Lower leg skin (tissue), 4 donors: ENCODE measurements at regions not wholly inside any gene's neighbourhood (a gene's known extent, or its start where the extent isn't known, plus 50 kb on each side); places are given as distances from the start of the nearest gene placed in this dataset.

Experiments
- DNase-seq, 2 donors: peaks; one replicate each; pipeline ENCODE4 v3.0.0-alpha.2; 2019; ENCODE audit warnings: low spot score in 2 of 2
- H3K4me3 ChIP-seq: fragments of 200-600 bp; sonication (generic); 2 replicates; pipeline ENCODE4 v1.5.1; 2017; ENCODE audit warnings: mild to moderate bottlenecking, low read depth; ENCODE audit not compliant: poor library complexity, severe bottlenecking
- POLR2A ChIP-seq, 2 donors: fragments of 450-650 bp; IDR thresholded peaks; one replicate each; pipeline ENCODE4 v1.6.1; 2016 to 2017; ENCODE audit warnings: antibody characterized with exemption in 2 of 2, mild to moderate bottlenecking in 1 of 2, moderate library complexity in 1 of 2
- WGBS, 2 donors: methylation state at CpG; one replicate each; pipeline ENCODE4 v1.1.5; 2018; 5-methylcytosine and 5-hydroxymethylcytosine counted together
- intact Hi-C: fragments of 100-400 bp; cut with DNase I; formaldehyde crosslinking; loops from one replicate; pipeline ENCODE4 v1.15.0; 2023; ENCODE audit warnings: low total_unique reads
- TF ChIP-seq, protein P1 (sequence below), 3 donors: fragments of 450-650 bp; IDR thresholded peaks; one replicate each; pipeline ENCODE4 v1.5.1; 2016; ENCODE audit warnings: antibody characterized with exemption in 3 of 3, mild to moderate bottlenecking in 3 of 3, moderate library complexity in 2 of 3

DNA sequence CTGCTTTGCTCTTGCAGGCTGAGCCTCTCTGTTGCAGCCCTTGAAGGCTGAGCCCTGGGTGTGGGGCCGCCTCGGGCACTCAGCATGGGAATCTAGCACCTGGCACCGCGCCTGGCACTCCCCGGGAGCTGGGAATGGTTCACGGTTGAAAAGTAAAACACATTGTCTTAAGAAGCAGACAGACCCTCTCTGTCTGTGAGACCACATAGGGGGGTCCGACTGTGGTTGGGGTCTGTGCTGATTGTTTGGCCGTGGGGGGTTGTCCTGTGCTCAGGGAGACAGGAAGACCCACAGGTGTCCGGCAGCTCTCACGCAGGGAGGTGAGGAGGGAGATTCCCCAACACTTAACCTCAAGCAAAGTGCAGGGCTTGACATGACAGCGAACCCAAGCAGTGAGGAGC lies 64.8 kb downstream of the SOX1 start:
- peak in 1 of 2 donors; percentile 63 for DNase-seq
- no peak for TF ChIP-seq POLR2A (IDR thresholded peaks at IDR 0.05)
- TF ChIP-seq, protein P1, sequence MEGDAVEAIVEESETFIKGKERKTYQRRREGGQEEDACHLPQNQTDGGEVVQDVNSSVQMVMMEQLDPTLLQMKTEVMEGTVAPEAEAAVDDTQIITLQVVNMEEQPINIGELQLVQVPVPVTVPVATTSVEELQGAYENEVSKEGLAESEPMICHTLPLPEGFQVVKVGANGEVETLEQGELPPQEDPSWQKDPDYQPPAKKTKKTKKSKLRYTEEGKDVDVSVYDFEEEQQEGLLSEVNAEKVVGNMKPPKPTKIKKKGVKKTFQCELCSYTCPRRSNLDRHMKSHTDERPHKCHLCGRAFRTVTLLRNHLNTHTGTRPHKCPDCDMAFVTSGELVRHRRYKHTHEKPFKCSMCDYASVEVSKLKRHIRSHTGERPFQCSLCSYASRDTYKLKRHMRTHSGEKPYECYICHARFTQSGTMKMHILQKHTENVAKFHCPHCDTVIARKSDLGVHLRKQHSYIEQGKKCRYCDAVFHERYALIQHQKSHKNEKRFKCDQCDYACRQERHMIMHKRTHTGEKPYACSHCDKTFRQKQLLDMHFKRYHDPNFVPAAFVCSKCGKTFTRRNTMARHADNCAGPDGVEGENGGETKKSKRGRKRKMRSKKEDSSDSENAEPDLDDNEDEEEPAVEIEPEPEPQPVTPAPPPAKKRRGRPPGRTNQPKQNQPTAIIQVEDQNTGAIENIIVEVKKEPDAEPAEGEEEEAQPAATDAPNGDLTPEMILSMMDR (IDR thresholded peaks at IDR 0.05): no peak
- no peak overlapping the region for H3K4me3 ChIP-seq
- intact Hi-C loops: no loop called here
- WGBS, 2 donors: 42 to 52% methylated on average over 9 to 11 of the region's 11 CpGs

DNA sequence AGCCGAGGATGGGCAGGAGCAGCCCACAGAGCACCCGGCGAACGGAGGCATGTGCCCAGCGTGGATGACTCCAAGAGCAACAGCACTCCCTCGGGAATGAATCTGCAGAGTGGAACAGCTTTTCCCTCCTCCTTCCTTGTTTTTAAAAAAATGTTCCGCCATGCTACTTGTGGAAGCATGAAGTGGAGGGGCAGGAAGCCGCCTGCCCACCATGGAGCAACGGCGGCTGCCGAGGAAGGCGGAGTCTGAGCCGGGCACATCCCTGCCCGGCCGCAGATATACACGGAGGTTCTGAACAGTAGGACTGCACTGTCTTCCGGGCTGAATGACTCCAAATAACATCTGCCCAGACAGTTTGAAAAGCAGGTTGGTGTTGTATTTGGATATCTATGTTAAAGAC lies 65.2 kb downstream of the SOX1 start:
- 43 to 66% methylated on average over 17 of the region's 17 CpGs for WGBS, 2 donors
- no peak overlapping the region for H3K4me3 ChIP-seq
- intact Hi-C loops: no loop called here
- DNase-seq: peak in 1 of 2 donors; percentile 52
- no peak for TF ChIP-seq POLR2A (IDR thresholded peaks at IDR 0.05)
- TF ChIP-seq, protein P1 (IDR thresholded peaks at IDR 0.05): no peak

DNA sequence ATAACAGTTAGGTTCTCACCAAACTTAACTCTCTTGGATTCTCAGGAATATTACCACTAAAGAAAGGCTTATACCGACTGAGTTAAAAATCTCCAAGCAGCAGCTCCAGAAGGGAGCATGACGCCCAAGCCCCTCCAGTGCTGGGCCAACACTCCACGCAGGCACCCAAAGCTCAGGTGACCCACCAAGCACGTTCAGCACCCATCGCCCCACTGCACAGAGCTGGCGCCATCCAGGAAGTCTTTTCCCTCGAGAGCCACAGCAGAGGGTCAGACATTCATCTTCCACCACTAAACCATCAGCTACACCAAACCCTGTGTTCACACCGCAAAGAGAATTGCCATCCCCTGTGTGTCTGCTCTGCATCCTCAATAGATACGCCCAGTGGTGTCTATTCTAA lies 65.7 kb downstream of the SOX1 start:
- WGBS, 2 donors: 81 to 88% methylated on average over 9 of the region's 9 CpGs
- peak in 1 of 2 donors; percentile 52 for DNase-seq
- TF ChIP-seq, protein P1 (IDR thresholded peaks at IDR 0.05): no peak
- TF ChIP-seq POLR2A (IDR thresholded peaks at IDR 0.05): no peak
- no peak overlapping the region for H3K4me3 ChIP-seq
- intact Hi-C loops: no loop called here

DNA sequence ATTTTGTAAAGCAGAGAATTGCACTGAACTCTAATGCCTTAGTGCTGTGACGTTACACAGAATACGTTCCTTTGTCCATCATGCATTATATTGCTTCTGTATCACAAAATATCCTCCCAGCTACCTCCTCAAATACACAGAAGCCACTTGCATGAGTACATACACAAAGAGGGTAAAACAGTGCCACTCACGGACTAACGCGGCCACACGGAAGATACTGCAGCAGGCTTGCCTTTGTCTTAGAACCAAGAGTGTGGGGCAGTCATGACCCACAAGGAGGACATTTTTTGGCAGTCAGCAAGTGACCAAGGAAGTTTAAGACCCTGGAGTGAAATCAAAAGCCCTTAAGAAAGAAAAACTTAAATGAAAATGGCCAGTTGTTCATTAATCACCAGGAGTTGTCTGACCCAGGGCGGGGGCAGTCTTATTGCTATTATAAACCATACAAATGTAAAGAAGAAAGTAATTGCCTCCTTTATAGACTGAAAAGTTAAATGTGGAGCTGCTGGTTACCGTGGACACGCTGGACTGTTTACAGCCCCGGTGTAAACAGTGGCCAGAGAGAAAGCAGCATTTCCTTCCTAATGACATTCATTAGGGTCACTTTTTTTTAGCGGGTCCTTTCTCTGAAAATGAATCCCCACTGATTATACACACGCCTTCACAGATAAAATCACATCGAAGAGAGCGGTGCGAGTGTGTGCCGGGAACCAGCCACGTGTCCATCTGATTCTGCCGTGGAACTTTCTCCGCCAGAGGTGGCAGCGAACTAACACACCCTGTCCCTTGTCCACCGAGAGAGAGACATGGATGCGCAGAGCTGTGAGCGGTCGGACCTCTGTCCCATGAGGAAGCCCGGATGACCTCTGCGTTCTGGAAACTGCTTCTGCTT lies 66.8 kb downstream of the SOX1 start:
- no peak for DNase-seq
- no peak for TF ChIP-seq POLR2A (IDR thresholded peaks at IDR 0.05)
- TF ChIP-seq, protein P1 (IDR thresholded peaks at IDR 0.05): no peak
- no peak overlapping the region for H3K4me3 ChIP-seq
- 74 to 78% methylated on average over 26 of the region's 26 CpGs for whole genome bisulfite sequencing, 2 donors
- intact Hi-C loops: no loop called here

DNA sequence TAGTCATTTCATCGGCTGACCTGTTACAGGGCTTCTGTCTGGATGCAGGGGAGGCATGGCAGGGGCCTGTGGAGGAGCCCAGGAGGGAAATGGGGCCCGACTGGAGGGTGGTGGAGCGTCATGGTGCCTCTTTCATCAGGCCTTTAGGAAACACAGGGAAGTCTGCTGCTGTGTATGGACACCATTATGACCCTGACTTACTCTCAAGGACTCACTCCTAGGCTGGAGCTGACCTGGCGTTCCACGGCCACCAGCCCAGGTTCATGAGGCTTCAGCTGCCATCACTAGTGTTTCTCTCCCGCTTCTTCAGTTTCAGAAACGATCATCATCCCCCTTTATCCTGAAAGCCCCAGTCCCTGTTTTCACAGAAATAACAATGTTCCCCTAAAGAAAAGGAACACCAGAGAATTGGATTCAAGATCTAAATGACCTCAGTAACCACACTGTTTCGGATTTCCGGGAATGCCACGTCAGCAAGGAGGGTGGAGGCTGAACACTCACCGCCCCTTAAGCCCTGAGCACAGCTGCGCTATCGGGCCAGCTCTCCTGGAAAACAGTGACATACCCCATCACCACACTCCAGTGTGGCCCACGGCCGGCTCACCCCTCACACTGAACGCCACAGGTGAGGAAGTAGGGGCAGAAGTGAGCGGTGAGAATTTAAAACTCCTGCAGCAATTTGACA lies 67.6 kb downstream of the SOX1 start:
- intact Hi-C loops: no loop called here
- no peak overlapping the region for H3K4me3 ChIP-seq
- DNase-seq: peak in 1 of 2 donors; percentile 61
- TF ChIP-seq POLR2A (IDR thresholded peaks at IDR 0.05): no peak
- TF ChIP-seq, protein P1 (IDR thresholded peaks at IDR 0.05): no peak
- 85 to 88% methylated on average over 17 of the region's 17 CpGs for WGBS, 2 donors
